GM19324 (cell line): ENCODE measurements at regions not wholly inside any gene's neighbourhood (a gene's known extent, or its start where the extent isn't known, plus 50 kb on each side); places are given as distances from the start of the nearest gene placed in this dataset.
"Not testable (repeated sequence)": the region's sequence is repeated elsewhere in the genome, so short reads cannot be mapped to it uniquely, and the experiment has no call there.

Experiments used
- ATAC-seq: cut with Tn5 transposase; IDR thresholded peaks from one replicate; pipeline ENCODE4 v1.9.1; 2021; ENCODE audit warnings: mild to moderate bottlenecking, moderate library complexity; ENCODE audit not compliant: unreplicated experiment, low FRiP score

GRCh38 chr10:36769741-36770140 lies 355.7 kb upstream of the ANKRD30A start:
- not testable (repeated sequence) for ATAC-seq

GRCh38 chr10:36766940-36767339 lies 358.5 kb upstream of the ANKRD30A start:
- no peak for ATAC-seq

- no peak for ATAC-seq
These were observed 359.0 kb upstream of the ANKRD30A start for GRCh38 chr10:36766415-36766810.

- ATAC-seq = no peak
These were observed 359.5 kb upstream of the ANKRD30A start for GRCh38 chr10:36765782-36766414.

- ATAC-seq = no peak
These were observed 360.6 kb upstream of the ANKRD30A start for GRCh38 chr10:36764823-36765222.

- ATAC-seq = no peak
These were observed 364.3 kb upstream of the ANKRD30A start for GRCh38 chr10:36761121-36761520.

GRCh38 chr10:36759141-36759805 lies 366.1 kb upstream of the ANKRD30A start:
- ATAC-seq = no peak

GRCh38 chr10:36748128-36748871 lies 377.1 kb upstream of the ANKRD30A start:
- no peak for ATAC-seq

GRCh38 chr10:36739884-36740445 lies 385.4 kb upstream of the ANKRD30A start:
- no peak for ATAC-seq

GRCh38 chr10:36738738-36739431 lies 386.5 kb upstream of the ANKRD30A start:
- ATAC-seq = no peak

- no peak for ATAC-seq
These were observed 389.1 kb upstream of the ANKRD30A start for GRCh38 chr10:36736311-36736710.

- ATAC-seq = not testable (repeated sequence)
These were observed 390.8 kb upstream of the ANKRD30A start for GRCh38 chr10:36734590-36734989.

- no peak for ATAC-seq
These were observed 395.1 kb upstream of the ANKRD30A start for GRCh38 chr10:36730316-36730715.

- ATAC-seq = no peak
These were observed 396.8 kb upstream of the ANKRD30A start for GRCh38 chr10:36728626-36729025.

GRCh38 chr10:36725581-36726520 lies 399.5 kb upstream of the ANKRD30A start:
- no peak for ATAC-seq

GRCh38 chr10:36722777-36723176 lies 402.6 kb upstream of the ANKRD30A start:
- ATAC-seq = no peak

- ATAC-seq = no peak
These were observed 403.5 kb upstream of the ANKRD30A start for GRCh38 chr10:36721871-36722270.

- ATAC-seq = no peak
These were observed 404.5 kb upstream of the ANKRD30A start for GRCh38 chr10:36720895-36721294.

GRCh38 chr10:36717118-36717517 lies 408.3 kb upstream of the ANKRD30A start:
- no peak for ATAC-seq

GRCh38 chr10:36716291-36716690 lies 409.1 kb upstream of the ANKRD30A start:
- no peak for ATAC-seq
